ENCODE measurements at regions not wholly inside any gene's neighbourhood (a gene's known extent, or its start where the extent isn't known, plus 50 kb on each side); places are given as distances from the start of the nearest gene placed in this dataset.

GRCh38 chr2:166607880-166608279 is 113.8 kb upstream of the SCN7A start:
- no peak for DNase-seq (ENCODE audit: low spot score)
- TF ChIP-seq CTCF (conservative IDR thresholded peaks at IDR 0.05; ENCODE audit: low read depth): no peak
- H3K27ac ChIP-seq: no peak overlapping the region
- ChIA-PET POLR2A (ENCODE audit: low non-redundant PET) (no interaction called here), CTCF (no interaction called here)

GRCh38 chr2:166593403-166593802 is 99.4 kb upstream of the SCN7A start:
- ChIA-PET POLR2A (ENCODE audit: low non-redundant PET) (no interaction called here), CTCF (no interaction called here)
- DNase-seq (ENCODE audit: low spot score): no peak
- TF ChIP-seq CTCF (conservative IDR thresholded peaks at IDR 0.05; ENCODE audit: low read depth): no peak
- no peak overlapping the region for H3K27ac ChIP-seq

GRCh38 chr2:166592750-166593149 is 98.7 kb upstream of the SCN7A start:
- no peak overlapping the region for H3K27ac ChIP-seq
- no peak for TF ChIP-seq CTCF (conservative IDR thresholded peaks at IDR 0.05; ENCODE audit: low read depth)
- CTCF ChIA-PET: no interaction called here
- POLR2A ChIA-PET (ENCODE audit: low non-redundant PET): no interaction called here
- DNase-seq (ENCODE audit: low spot score): no peak

- POLR2A ChIA-PET (ENCODE audit: low non-redundant PET): no interaction called here
- DNase-seq (ENCODE audit: low spot score): no peak
- no peak overlapping the region for H3K27ac ChIP-seq
These were observed 97.2 kb upstream of the SCN7A start for GRCh38 chr2:166591226-166591625.

GRCh38 chr2:166573391-166573790 is 79.3 kb upstream of the SCN7A start:
- H3K27ac ChIP-seq: no peak overlapping the region
- DNase-seq (ENCODE audit: low spot score): no peak
- POLR2A ChIA-PET (ENCODE audit: low non-redundant PET): no interaction called here
- TF ChIP-seq CTCF (conservative IDR thresholded peaks at IDR 0.05; ENCODE audit: low read depth): no peak
- CTCF ChIA-PET: no interaction called here

More at GRCh38 chr2:166591226-166591625, 97.2 kb upstream of the SCN7A start:
- CTCF ChIA-PET: no interaction called here
- TF ChIP-seq CTCF (conservative IDR thresholded peaks at IDR 0.05; ENCODE audit: low read depth): no peak

GRCh38 chr2:166572937-166573336 is 78.9 kb upstream of the SCN7A start:
- CTCF ChIA-PET: no interaction called here
- DNase-seq (ENCODE audit: low spot score): no peak
- no peak for TF ChIP-seq CTCF (conservative IDR thresholded peaks at IDR 0.05; ENCODE audit: low read depth)
- POLR2A ChIA-PET (ENCODE audit: low non-redundant PET): no interaction called here
- H3K27ac ChIP-seq: no peak overlapping the region

GRCh38 chr2:166568409-166568808 is 74.4 kb upstream of the SCN7A start:
- ChIA-PET POLR2A (ENCODE audit: low non-redundant PET) (no interaction called here), CTCF (no interaction called here)

More at GRCh38 chr2:166568409-166568808, 74.4 kb upstream of the SCN7A start:
- no peak for TF ChIP-seq CTCF (conservative IDR thresholded peaks at IDR 0.05; ENCODE audit: low read depth)
- DNase-seq (ENCODE audit: low spot score): no peak
- no peak overlapping the region for H3K27ac ChIP-seq

All from RWPE1 (cell line).